ENCODE measurements at regions not wholly inside any gene's neighbourhood (a gene's known extent, or its start where the extent isn't known, plus 50 kb on each side); places are given as distances from the start of the nearest gene placed in this dataset.

- TF ChIP-seq, protein P1, sequence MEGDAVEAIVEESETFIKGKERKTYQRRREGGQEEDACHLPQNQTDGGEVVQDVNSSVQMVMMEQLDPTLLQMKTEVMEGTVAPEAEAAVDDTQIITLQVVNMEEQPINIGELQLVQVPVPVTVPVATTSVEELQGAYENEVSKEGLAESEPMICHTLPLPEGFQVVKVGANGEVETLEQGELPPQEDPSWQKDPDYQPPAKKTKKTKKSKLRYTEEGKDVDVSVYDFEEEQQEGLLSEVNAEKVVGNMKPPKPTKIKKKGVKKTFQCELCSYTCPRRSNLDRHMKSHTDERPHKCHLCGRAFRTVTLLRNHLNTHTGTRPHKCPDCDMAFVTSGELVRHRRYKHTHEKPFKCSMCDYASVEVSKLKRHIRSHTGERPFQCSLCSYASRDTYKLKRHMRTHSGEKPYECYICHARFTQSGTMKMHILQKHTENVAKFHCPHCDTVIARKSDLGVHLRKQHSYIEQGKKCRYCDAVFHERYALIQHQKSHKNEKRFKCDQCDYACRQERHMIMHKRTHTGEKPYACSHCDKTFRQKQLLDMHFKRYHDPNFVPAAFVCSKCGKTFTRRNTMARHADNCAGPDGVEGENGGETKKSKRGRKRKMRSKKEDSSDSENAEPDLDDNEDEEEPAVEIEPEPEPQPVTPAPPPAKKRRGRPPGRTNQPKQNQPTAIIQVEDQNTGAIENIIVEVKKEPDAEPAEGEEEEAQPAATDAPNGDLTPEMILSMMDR (IDR thresholded peaks at IDR 0.05) = no peak
- TF ChIP-seq POLR2A (IDR thresholded peaks at IDR 0.05) = no peak
These were observed 121.4 kb upstream of the RUNX3 start for GRCh38 chr1:25051504-25051903.
